MCF 10A (cell line): ENCODE measurements at regions not wholly inside any gene's neighbourhood (a gene's known extent, or its start where the extent isn't known, plus 50 kb on each side); places are given as distances from the start of the nearest gene placed in this dataset.

Experiments used
- BruUV-seq: library from RNA; stranded (reverse); fragments of 400-500 nt; replicated peaks from 2 replicates; lab custom pipeline; 2021; lab: Mats Ljungman, UMichigan
- CTCF ChIA-PET: fragments of 300-600 bp; sonication (Branson Sonifier 250); formaldehyde crosslinking; extraction: SDS; loops from one replicate; lab custom pipeline; 2021; ENCODE audit warnings: antibody characterized with exemption, inconsistent platforms; lab: Yijun Ruan, JAX
- POLR2A ChIA-PET: fragments of 300-600, 350-650 bp; sonication (Branson Sonifier 250); formaldehyde crosslinking; extraction: SDS; loops from one replicate; lab custom pipeline; 2020; ENCODE audit warnings: antibody characterized with exemption, inconsistent platforms; lab: Yijun Ruan, JAX
- DNase-seq: peaks from one replicate; pipeline ENCODE4 v3.0.0-alpha.2; 2018; ENCODE audit not compliant: unreplicated experiment
- H3K27ac Mint-ChIP-seq: one replicate; pipeline ENCODE4 v1.8.0; 2022; ENCODE audit warnings: mild to moderate bottlenecking, low read depth, mixed read lengths; ENCODE audit not compliant: unreplicated experiment
- H3K27me3 Mint-ChIP-seq: one replicate; pipeline ENCODE4 v1.8.0; 2022; ENCODE audit warnings: mixed read lengths; ENCODE audit not compliant: insufficient read depth, unreplicated experiment
- H3K36me3 Mint-ChIP-seq: one replicate; pipeline ENCODE4 v1.8.0; 2022; ENCODE audit warnings: mild to moderate bottlenecking, moderate library complexity, mixed read lengths; ENCODE audit not compliant: insufficient read depth, unreplicated experiment
- H3K4me1 Mint-ChIP-seq: one replicate; pipeline ENCODE4 v1.8.0; 2022; ENCODE audit warnings: mixed read lengths; ENCODE audit not compliant: insufficient read depth, unreplicated experiment
- H3K4me3 Mint-ChIP-seq: one replicate; pipeline ENCODE4 v1.8.0; 2022; ENCODE audit warnings: mild to moderate bottlenecking, moderate library complexity, mixed read lengths; ENCODE audit not compliant: unreplicated experiment
- H3K9me3 Mint-ChIP-seq: one replicate; pipeline ENCODE4 v1.8.0; 2022; ENCODE audit warnings: mixed read lengths; ENCODE audit not compliant: unreplicated experiment
- CTCF ChIP-seq: fragments of 200-600 bp; IDR thresholded peaks from one replicate; pipeline ENCODE4 v1.8.0; 2022; ENCODE audit warnings: antibody characterized with exemption, mild to moderate bottlenecking; ENCODE audit not compliant: unreplicated experiment
- intact Hi-C: fragments of 100-400 bp; cut with micrococcal nuclease; formaldehyde crosslinking; loops from 2 replicates; pipeline ENCODE4 v1.14.1; 2022

GRCh38 chr9:99690573-99690972 lies 131.1 kb upstream of the NR4A3 start:
- no peak overlapping the region for H3K4me3 Mint-ChIP-seq
- H3K27me3 Mint-ChIP-seq: peaks cover 13% of the 10 kb centered on the region
- BruUV-seq: no TSS peak
- no peaks in the 10 kb centered on the region for H3K4me1 Mint-ChIP-seq
- no peaks in the 10 kb centered on the region for H3K9me3 Mint-ChIP-seq
- H3K27ac Mint-ChIP-seq: no peak overlapping the region
- no peak for TF ChIP-seq CTCF
- ChIA-PET POLR2A (no interaction called here), CTCF (interaction anchor here (1.1 kb wide), 1 partner anchor 41 kb away, joined by 3 read pairs; no protein-coding TSS in a partner anchor)
- H3K36me3 Mint-ChIP-seq: no peaks in the 10 kb centered on the region
- intact Hi-C loops: no loop called here
- no peak for DNase-seq

GRCh38 chr9:99693888-99694287 lies 127.8 kb upstream of the NR4A3 start:
- intact Hi-C loops: no loop called here
- TF ChIP-seq CTCF: no peak
- Mint-ChIP-seq H3K4me3 (no peak overlapping the region), H3K36me3 (no peaks in the 10 kb centered on the region), H3K9me3 (no peaks in the 10 kb centered on the region), H3K4me1 (no peaks in the 10 kb centered on the region), H3K27ac (no peak overlapping the region), H3K27me3 (peaks cover 24% of the 10 kb centered on the region)
- BruUV-seq: no TSS peak
- ChIA-PET POLR2A (interaction anchor here (1.1 kb wide), 1 partner anchor 14 kb away, joined by 5 read pairs; no protein-coding TSS in a partner anchor), CTCF (interaction anchor here (0.6 to 1.4 kb wide), 5 partner anchors 9 to 656 kb away, joined by 3 to 4 read pairs (median 3); no protein-coding TSS in a partner anchor)
- DNase-seq: peak; percentile 68

- no peak for DNase-seq
- ChIA-PET POLR2A (interaction anchor here (1.1 kb wide), 1 partner anchor 14 kb away, joined by 5 read pairs; no protein-coding TSS in a partner anchor), CTCF (interaction anchor here (0.6 to 1.4 kb wide), 5 partner anchors 9 to 656 kb away, joined by 3 to 4 read pairs (median 4); no protein-coding TSS in a partner anchor)
- no peaks in the 10 kb centered on the region for H3K4me1 Mint-ChIP-seq
- BruUV-seq: no TSS peak
- intact Hi-C loops: no loop called here
- H3K9me3 Mint-ChIP-seq: no peaks in the 10 kb centered on the region
- H3K27ac Mint-ChIP-seq: no peak overlapping the region
- H3K4me3 Mint-ChIP-seq: no peak overlapping the region
- H3K36me3 Mint-ChIP-seq: no peaks in the 10 kb centered on the region
- no peak for TF ChIP-seq CTCF
- peaks cover 26% of the 10 kb centered on the region for H3K27me3 Mint-ChIP-seq
These were observed 127.3 kb upstream of the NR4A3 start for GRCh38 chr9:99694393-99694792.

- CTCF ChIA-PET: no interaction called here
- no TSS peak for BruUV-seq
- TF ChIP-seq CTCF: no peak
- H3K9me3 Mint-ChIP-seq: no peaks in the 10 kb centered on the region
- intact Hi-C loops: no loop called here
- H3K4me3 Mint-ChIP-seq: no peak overlapping the region
- no peak overlapping the region for H3K27ac Mint-ChIP-seq
- DNase-seq: no peak
- POLR2A ChIA-PET: no interaction called here
- H3K36me3 Mint-ChIP-seq: no peaks in the 10 kb centered on the region
- H3K27me3 Mint-ChIP-seq: peaks cover 25% of the 10 kb centered on the region
- H3K4me1 Mint-ChIP-seq: no peaks in the 10 kb centered on the region
These were observed 122.3 kb upstream of the NR4A3 start for GRCh38 chr9:99699396-99699795.
